Inferior parietal cortex (tissue), 1 donor: ENCODE measurements at regions not wholly inside any gene's neighbourhood (a gene's known extent, or its start where the extent isn't known, plus 50 kb on each side); places are given as distances from the start of the nearest gene placed in this dataset.
"Not testable (repeated sequence)": the region's sequence is repeated elsewhere in the genome, so short reads cannot be mapped to it uniquely, and the experiment has no call there.

ENCODE experiments used
- DNase-seq: peaks from one replicate; pipeline ENCODE4 v3.0.0-alpha.2; 2016; ENCODE audit errors: extremely low spot score

- peak; percentile 9 for DNase-seq
Measured at GRCh38 chr10:16231734-16232435, 204.9 kb upstream of the PTER start.

DNA sequence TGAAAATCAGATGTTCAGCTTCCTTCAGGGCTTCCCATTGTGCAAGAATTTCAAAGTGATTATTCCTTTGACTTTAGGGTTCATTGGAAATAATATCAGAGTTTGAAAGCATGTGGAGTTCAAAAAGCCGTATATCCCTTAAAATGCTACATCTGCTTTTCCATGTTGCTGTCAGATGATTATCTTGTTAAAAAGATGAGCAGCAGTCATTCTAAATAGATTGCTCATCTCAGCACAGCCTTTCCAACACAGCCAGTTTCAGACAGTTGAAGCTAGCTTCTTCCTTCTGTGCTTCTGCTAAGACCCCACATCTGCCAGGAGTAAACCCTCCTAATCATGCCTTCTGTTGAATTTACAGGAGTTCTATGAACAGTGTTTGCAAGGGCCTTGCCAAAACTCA is 204.4 kb upstream of the PTER start:
- DNase-seq: no peak

GRCh38 chr10:16234916-16235315 is 201.9 kb upstream of the PTER start:
- DNase-seq: no peak

- DNase-seq: no peak
Measured at GRCh38 chr10:16242446-16242845, 194.4 kb upstream of the PTER start.

- DNase-seq: no peak
Measured at GRCh38 chr10:16242859-16243613, 193.8 kb upstream of the PTER start.

GRCh38 chr10:16250136-16250535 is 186.7 kb upstream of the PTER start:
- DNase-seq: not testable (repeated sequence)

DNA sequence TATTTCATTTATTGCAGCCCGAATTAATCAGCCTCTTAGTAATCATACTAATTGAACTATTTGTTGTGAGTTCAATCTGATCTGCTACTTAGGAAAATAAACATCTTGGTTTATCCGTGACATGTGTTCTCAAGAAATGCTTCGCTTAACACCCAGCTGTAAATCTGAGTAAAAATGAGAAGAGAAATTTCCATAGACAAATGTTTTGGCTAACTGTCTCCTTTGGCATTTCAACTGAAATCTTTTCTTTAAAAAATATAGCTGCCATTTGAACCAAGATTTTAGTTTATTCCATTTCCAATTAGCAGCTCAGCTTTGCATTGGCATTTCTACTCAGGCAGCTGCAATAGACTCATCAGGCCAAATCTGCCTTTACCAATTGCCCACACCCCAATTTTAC is 180.5 kb upstream of the PTER start:
- no peak for DNase-seq

- peak; percentile 55 for DNase-seq
Measured at GRCh38 chr10:16258291-16259040, 178.3 kb upstream of the PTER start.

GRCh38 chr10:16259726-16260125 is 177.1 kb upstream of the PTER start:
- DNase-seq: peak; percentile 21

GRCh38 chr10:16260388-16260787 is 176.4 kb upstream of the PTER start:
- no peak for DNase-seq

- DNase-seq: no peak
Measured at GRCh38 chr10:16271571-16271970, 165.2 kb upstream of the PTER start.

DNA sequence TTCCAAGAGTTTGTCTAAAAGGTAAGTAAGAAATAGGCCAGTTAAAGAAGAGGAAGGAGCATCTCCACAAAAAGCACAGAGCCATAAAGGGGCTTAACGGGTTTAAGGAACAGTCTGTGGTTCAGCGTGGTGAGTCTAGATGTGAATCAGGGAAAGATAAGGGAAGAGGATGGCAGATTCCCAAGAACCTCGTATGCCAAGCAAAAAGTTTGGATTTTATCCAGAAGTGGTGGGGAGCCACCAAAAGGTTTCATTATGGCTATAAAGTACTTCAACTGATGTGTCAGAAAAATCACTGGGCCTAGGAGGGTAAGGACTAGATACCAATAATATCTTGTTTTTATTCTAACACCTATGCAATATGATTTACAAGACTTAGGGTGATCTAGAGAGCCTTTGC is 161.9 kb upstream of the PTER start:
- no peak for DNase-seq

GRCh38 chr10:16280595-16280994 is 156.2 kb upstream of the PTER start:
- peak; percentile 67 for DNase-seq

GRCh38 chr10:16292366-16292765 is 144.4 kb upstream of the PTER start:
- no peak for DNase-seq

DNA sequence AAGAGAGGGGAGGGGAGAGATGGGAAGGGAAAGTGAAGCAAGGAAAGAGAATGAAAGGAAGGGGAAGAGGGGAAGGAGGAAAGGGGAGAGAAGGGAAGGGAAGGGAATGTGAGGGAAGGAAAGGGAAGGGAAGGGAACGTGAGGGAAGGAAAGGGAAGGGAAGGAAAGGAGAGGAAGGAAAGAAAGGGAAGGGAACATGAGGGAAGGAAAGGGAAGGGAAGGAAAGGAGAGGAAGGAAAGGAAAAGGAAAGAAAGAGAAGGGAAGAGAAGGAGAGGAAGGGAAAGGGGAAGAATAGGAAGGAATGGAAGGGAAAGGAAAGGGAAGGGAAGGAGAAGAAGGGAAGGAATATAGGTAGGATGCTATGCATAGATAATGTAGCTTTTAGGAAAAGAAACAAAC is 139.7 kb upstream of the PTER start:
- DNase-seq: no peak

- peak; percentile 24 for DNase-seq
Measured at GRCh38 chr10:16297642-16298041, 139.2 kb upstream of the PTER start.

GRCh38 chr10:16304311-16304710 is 132.5 kb upstream of the PTER start:
- DNase-seq: no peak

GRCh38 chr10:16310440-16310839 is 126.4 kb upstream of the PTER start:
- DNase-seq: no peak

GRCh38 chr10:16314259-16314658 is 122.6 kb upstream of the PTER start:
- DNase-seq: no peak

DNA sequence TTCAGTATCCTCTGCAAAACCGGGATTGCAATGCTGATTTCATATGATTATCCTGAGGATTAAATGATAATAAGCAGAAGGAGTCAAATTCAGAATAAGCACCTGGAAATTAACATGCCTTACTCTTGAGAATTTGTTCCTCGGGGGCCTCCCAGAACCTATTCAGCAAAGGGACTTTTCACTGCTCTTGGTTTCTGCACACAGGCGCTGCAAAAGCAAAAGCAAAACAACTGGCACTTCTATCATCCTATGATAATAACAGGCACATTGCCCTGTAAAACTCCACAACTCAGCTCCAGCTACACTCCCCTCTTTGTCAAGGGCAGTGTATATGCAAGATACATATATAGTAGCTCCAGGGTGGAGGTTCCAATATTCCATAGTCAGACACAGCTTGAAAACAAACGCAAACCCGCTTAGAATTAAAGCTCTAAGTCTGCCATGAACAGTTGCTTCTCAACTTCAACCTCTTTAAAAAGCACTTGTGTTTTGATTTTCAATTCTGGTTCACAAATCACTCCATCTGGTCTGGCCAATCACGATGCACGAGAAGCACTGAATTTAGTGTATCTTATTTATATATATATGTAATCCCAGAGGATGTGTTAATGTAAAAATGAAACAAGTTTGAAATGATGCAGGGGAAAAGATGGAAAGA is 119.9 kb upstream of the PTER start:
- no peak for DNase-seq

GRCh38 chr10:16341637-16342036 is 95.2 kb upstream of the PTER start:
- DNase-seq: no peak

GRCh38 chr10:16348891-16349290 is 87.9 kb upstream of the PTER start:
- DNase-seq: no peak
